ENCODE measurements at regions not wholly inside any gene's neighbourhood (a gene's known extent, or its start where the extent isn't known, plus 50 kb on each side); places are given as distances from the start of the nearest gene placed in this dataset.

DNA sequence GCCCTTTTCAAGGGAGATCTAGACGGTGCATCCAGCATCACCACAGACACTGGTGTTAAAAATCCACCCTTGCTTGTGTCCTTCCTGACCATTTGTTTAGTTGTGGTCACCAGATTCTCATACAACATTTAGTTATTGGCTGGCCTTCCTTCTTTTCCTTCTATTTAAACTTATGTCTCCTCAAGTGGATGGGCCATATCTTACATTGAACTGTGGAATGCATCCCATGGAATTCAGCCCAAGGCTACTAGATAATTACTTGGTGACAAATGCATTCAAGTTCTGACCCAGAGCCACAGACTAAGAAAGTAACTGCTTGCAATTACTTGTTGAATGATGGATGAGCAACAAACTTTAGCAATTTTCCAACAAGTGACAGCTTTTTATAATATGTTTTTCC is 198.9 kb upstream of the SSTR4 start:
- no peaks in the 10 kb centered on the region for H3K27me3 ChIP-seq (ENCODE audit: insufficient read depth, low read depth, low read length)
- no peaks in the 10 kb centered on the region for H4K20me1 ChIP-seq (ENCODE audit: insufficient read depth)
- H3K4me2 ChIP-seq (ENCODE audit: low read length) = no peak overlapping the region
- H3K27ac ChIP-seq (ENCODE audit: low read length) = no peak overlapping the region
- H3K4me3 ChIP-seq (ENCODE audit: low read length) = no peak overlapping the region
- no peak for TF ChIP-seq SMC3 (conservative IDR thresholded peaks at IDR 0.05; ENCODE audit: poor library complexity)
- no peak for TF ChIP-seq MXI1 (conservative IDR thresholded peaks at IDR 0.05; ENCODE audit: poor library complexity, severe bottlenecking)
- no peak for TF ChIP-seq RAD21 (conservative IDR thresholded peaks at IDR 0.05)
- TF ChIP-seq EP300 (conservative IDR thresholded peaks at IDR 0.05; ENCODE audit: poor library complexity, severe bottlenecking) = no peak
- no peak for TF ChIP-seq TAF1 (IDR thresholded peaks at IDR 0.05; ENCODE audit: low read depth)
- TF ChIP-seq, protein P1, sequence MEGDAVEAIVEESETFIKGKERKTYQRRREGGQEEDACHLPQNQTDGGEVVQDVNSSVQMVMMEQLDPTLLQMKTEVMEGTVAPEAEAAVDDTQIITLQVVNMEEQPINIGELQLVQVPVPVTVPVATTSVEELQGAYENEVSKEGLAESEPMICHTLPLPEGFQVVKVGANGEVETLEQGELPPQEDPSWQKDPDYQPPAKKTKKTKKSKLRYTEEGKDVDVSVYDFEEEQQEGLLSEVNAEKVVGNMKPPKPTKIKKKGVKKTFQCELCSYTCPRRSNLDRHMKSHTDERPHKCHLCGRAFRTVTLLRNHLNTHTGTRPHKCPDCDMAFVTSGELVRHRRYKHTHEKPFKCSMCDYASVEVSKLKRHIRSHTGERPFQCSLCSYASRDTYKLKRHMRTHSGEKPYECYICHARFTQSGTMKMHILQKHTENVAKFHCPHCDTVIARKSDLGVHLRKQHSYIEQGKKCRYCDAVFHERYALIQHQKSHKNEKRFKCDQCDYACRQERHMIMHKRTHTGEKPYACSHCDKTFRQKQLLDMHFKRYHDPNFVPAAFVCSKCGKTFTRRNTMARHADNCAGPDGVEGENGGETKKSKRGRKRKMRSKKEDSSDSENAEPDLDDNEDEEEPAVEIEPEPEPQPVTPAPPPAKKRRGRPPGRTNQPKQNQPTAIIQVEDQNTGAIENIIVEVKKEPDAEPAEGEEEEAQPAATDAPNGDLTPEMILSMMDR (IDR thresholded peaks at IDR 0.05; ENCODE audit: poor library complexity, severe bottlenecking) = no peak
- TF ChIP-seq POLR2AphosphoS5 (IDR thresholded peaks at IDR 0.05) = no peak
- no peak for TF ChIP-seq EZH2 (IDR thresholded peaks at IDR 0.05; ENCODE audit: borderline replicate concordance, insufficient read depth, low read length, poor library complexity, severe bottlenecking)
- TF ChIP-seq, protein P2, sequence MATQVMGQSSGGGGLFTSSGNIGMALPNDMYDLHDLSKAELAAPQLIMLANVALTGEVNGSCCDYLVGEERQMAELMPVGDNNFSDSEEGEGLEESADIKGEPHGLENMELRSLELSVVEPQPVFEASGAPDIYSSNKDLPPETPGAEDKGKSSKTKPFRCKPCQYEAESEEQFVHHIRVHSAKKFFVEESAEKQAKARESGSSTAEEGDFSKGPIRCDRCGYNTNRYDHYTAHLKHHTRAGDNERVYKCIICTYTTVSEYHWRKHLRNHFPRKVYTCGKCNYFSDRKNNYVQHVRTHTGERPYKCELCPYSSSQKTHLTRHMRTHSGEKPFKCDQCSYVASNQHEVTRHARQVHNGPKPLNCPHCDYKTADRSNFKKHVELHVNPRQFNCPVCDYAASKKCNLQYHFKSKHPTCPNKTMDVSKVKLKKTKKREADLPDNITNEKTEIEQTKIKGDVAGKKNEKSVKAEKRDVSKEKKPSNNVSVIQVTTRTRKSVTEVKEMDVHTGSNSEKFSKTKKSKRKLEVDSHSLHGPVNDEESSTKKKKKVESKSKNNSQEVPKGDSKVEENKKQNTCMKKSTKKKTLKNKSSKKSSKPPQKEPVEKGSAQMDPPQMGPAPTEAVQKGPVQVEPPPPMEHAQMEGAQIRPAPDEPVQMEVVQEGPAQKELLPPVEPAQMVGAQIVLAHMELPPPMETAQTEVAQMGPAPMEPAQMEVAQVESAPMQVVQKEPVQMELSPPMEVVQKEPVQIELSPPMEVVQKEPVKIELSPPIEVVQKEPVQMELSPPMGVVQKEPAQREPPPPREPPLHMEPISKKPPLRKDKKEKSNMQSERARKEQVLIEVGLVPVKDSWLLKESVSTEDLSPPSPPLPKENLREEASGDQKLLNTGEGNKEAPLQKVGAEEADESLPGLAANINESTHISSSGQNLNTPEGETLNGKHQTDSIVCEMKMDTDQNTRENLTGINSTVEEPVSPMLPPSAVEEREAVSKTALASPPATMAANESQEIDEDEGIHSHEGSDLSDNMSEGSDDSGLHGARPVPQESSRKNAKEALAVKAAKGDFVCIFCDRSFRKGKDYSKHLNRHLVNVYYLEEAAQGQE (IDR thresholded peaks at IDR 0.05; ENCODE audit: borderline replicate concordance) = no peak
- H3K9ac ChIP-seq (ENCODE audit: low read length) = no peak overlapping the region
- H3K36me3 ChIP-seq (ENCODE audit: insufficient read depth, low read length) = no peaks in the 10 kb centered on the region
- no peaks in the 10 kb centered on the region for H3F3A ChIP-seq (ENCODE audit: insufficient read depth, low read length, poor library complexity, severe bottlenecking)
- no peaks in the 10 kb centered on the region for H3K79me2 ChIP-seq (replicated peaks; ENCODE audit: insufficient read depth, low read length)
- H3K9me3 ChIP-seq (ENCODE audit: low read length) = no peaks in the 10 kb centered on the region
- no peaks in the 10 kb centered on the region for H3K9me2 ChIP-seq (ENCODE audit: insufficient read depth, low read length)
- no peak overlapping the region for H2AFZ ChIP-seq (ENCODE audit: low read depth, low read length)

DNA sequence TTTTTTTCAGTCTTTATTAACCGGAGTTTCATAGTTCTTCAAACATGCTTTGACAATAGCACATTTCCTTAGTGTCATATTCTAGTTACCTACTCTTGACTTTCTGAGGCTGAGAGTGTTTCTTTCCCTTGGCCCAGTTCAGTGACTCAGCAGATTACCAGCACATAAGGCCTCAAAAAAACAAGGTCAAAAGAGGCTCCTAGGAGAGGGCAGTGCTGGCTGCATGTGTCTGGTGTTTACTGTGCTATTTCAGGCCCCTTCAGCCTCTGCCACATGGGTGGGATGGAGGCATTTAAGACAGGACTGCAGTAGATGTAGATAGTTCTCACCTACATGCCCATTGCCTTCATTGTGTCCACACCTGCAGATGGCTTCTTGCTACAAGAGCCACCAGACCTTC is 198.2 kb upstream of the SSTR4 start:
- TF ChIP-seq MXI1 (conservative IDR thresholded peaks at IDR 0.05; ENCODE audit: poor library complexity, severe bottlenecking) (no peak), TAF1 (IDR thresholded peaks at IDR 0.05; ENCODE audit: low read depth) (no peak), EP300 (conservative IDR thresholded peaks at IDR 0.05; ENCODE audit: poor library complexity, severe bottlenecking) (no peak), EZH2 (IDR thresholded peaks at IDR 0.05; ENCODE audit: borderline replicate concordance, insufficient read depth, low read length, poor library complexity, severe bottlenecking) (no peak), POLR2AphosphoS5 (IDR thresholded peaks at IDR 0.05) (no peak), RAD21 (conservative IDR thresholded peaks at IDR 0.05) (no peak)
- TF ChIP-seq, protein P2 (IDR thresholded peaks at IDR 0.05; ENCODE audit: borderline replicate concordance) = no peak
- TF ChIP-seq, protein P1 (IDR thresholded peaks at IDR 0.05; ENCODE audit: poor library complexity, severe bottlenecking) = no peak
- no peaks in the 10 kb centered on the region for H3K9me2 ChIP-seq (ENCODE audit: insufficient read depth, low read length)
- H4K20me1 ChIP-seq (ENCODE audit: insufficient read depth) = no peaks in the 10 kb centered on the region
- H3K36me3 ChIP-seq (ENCODE audit: insufficient read depth, low read length) = no peaks in the 10 kb centered on the region
- no peak overlapping the region for H3K9ac ChIP-seq (ENCODE audit: low read length)
- H3F3A ChIP-seq (ENCODE audit: insufficient read depth, low read length, poor library complexity, severe bottlenecking) = no peaks in the 10 kb centered on the region
- no peaks in the 10 kb centered on the region for H3K9me3 ChIP-seq (ENCODE audit: low read length)
- no peak overlapping the region for H3K27ac ChIP-seq (ENCODE audit: low read length)
- no peaks in the 10 kb centered on the region for H3K79me2 ChIP-seq (replicated peaks; ENCODE audit: insufficient read depth, low read length)
- H2AFZ ChIP-seq (ENCODE audit: low read depth, low read length) = no peak overlapping the region
- no peak overlapping the region for H3K4me2 ChIP-seq (ENCODE audit: low read length)
- no peak overlapping the region for H3K4me3 ChIP-seq (ENCODE audit: low read length)
- no peaks in the 10 kb centered on the region for H3K27me3 ChIP-seq (ENCODE audit: insufficient read depth, low read depth, low read length)

Measured in neural cell (in vitro differentiated cells).